ENCODE measurements at regions not wholly inside any gene's neighbourhood (a gene's known extent, or its start where the extent isn't known, plus 50 kb on each side); places are given as distances from the start of the nearest gene placed in this dataset.

DNA sequence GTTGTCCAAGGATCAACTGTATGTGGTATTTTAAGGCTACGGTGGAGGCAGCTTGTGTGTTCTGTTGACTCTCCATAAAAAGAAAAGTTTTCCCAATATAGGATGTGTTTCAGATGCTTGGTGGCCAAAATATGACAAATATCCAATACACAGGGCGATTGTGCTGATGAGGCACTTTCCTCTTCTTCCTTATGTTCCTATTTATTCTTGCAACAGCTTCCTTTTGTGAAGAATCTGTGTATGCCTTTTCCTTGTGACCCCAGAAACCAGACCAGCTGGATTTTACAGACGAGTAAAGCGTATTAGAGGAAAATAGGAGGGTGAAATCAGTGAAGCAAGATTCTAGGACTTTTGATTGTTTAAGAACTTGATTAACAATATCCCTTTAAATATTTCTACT is 452.0 kb downstream of the DMAC1 start:
- POLR2A ChIA-PET: no interaction called here
- TF ChIP-seq ZSCAN23 (tag by site-specific recombination; IDR thresholded peaks at IDR 0.05): no peak
- TF ChIP-seq ZNF830 (tag by site-specific recombination; IDR thresholded peaks at IDR 0.05; ENCODE audit: low read depth): no peak
- no peak for TF ChIP-seq ZNF692 (tag by site-specific recombination; IDR thresholded peaks at IDR 0.05)
- TF ChIP-seq, protein P1, sequence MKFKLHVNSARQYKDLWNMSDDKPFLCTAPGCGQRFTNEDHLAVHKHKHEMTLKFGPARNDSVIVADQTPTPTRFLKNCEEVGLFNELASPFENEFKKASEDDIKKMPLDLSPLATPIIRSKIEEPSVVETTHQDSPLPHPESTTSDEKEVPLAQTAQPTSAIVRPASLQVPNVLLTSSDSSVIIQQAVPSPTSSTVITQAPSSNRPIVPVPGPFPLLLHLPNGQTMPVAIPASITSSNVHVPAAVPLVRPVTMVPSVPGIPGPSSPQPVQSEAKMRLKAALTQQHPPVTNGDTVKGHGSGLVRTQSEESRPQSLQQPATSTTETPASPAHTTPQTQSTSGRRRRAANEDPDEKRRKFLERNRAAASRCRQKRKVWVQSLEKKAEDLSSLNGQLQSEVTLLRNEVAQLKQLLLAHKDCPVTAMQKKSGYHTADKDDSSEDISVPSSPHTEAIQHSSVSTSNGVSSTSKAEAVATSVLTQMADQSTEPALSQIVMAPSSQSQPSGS (tag by site-specific recombination; IDR thresholded peaks at IDR 0.05; ENCODE audit: low read depth): no peak
- TF ChIP-seq KLF17 (tag by site-specific recombination; IDR thresholded peaks at IDR 0.05): no peak
- TF ChIP-seq ZBTB7A (tag by site-specific recombination; IDR thresholded peaks at IDR 0.05; ENCODE audit: low read depth): no peak
- CTCF ChIA-PET: interaction anchor here (1.1 to 2.0 kb wide), 2 partner anchors 11 to 295 kb away, joined by 3 to 6 read pairs; no protein-coding TSS in a partner anchor

GRCh38 chr9:7346144-7346543 is 453.4 kb downstream of the DMAC1 start:
- no peaks in the 10 kb centered on the region for H3K36me3 ChIP-seq (ENCODE audit: control insufficient read depth in 2 of 2, insufficient read depth in 1 of 2, low read length in 2 of 2)
- H3K27ac ChIP-seq (ENCODE audit: extremely low read depth, low read depth, low read length): no peak overlapping the region
- ChIA-PET POLR2A (no interaction called here), CTCF (interaction anchor here (2.0 kb wide), 1 partner anchor 293 kb away, joined by 6 read pairs; no protein-coding TSS in a partner anchor)
- TF ChIP-seq KLF17 (tag by site-specific recombination; IDR thresholded peaks at IDR 0.05) (no peak), ZNF654 (tag by site-specific recombination; IDR thresholded peaks at IDR 0.05; ENCODE audit: low read depth) (no peak), ZXDB (tag by site-specific recombination; IDR thresholded peaks at IDR 0.05) (no peak), SP2 (tag by site-specific recombination; IDR thresholded peaks at IDR 0.05) (no peak), ZNF561 (tag by site-specific recombination; IDR thresholded peaks at IDR 0.05; ENCODE audit: borderline replicate concordance) (no peak), OSR2 (tag by site-specific recombination; IDR thresholded peaks at IDR 0.05) (no peak)
- TF ChIP-seq, protein P2, sequence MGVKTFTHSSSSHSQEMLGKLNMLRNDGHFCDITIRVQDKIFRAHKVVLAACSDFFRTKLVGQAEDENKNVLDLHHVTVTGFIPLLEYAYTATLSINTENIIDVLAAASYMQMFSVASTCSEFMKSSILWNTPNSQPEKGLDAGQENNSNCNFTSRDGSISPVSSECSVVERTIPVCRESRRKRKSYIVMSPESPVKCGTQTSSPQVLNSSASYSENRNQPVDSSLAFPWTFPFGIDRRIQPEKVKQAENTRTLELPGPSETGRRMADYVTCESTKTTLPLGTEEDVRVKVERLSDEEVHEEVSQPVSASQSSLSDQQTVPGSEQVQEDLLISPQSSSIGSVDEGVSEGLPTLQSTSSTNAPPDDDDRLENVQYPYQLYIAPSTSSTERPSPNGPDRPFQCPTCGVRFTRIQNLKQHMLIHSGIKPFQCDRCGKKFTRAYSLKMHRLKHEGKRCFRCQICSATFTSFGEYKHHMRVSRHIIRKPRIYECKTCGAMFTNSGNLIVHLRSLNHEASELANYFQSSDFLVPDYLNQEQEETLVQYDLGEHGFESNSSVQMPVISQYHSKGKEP (tag by site-specific recombination; IDR thresholded peaks at IDR 0.05): no peak
- no peaks in the 10 kb centered on the region for H3K4me1 ChIP-seq (ENCODE audit: control insufficient read depth, insufficient read depth, low read length)
- H3K9me3 ChIP-seq (ENCODE audit: control insufficient read depth, insufficient read depth, low read depth, low read length): no peaks in the 10 kb centered on the region
- H3K4me3 ChIP-seq (ENCODE audit: low read depth, low read length): no peak overlapping the region

More for the DNA sequence above, 452.0 kb downstream of the DMAC1 start:
- H3K36me3 ChIP-seq (ENCODE audit: control insufficient read depth in 2 of 2, insufficient read depth in 1 of 2, low read length in 2 of 2): no peaks in the 10 kb centered on the region
- H3K27ac ChIP-seq (ENCODE audit: extremely low read depth, low read depth, low read length): no peak overlapping the region
- no peaks in the 10 kb centered on the region for H3K4me1 ChIP-seq (ENCODE audit: control insufficient read depth, insufficient read depth, low read length)
- H3K4me3 ChIP-seq (ENCODE audit: low read depth, low read length): no peak overlapping the region
- H3K9me3 ChIP-seq (ENCODE audit: control insufficient read depth, insufficient read depth, low read depth, low read length): no peaks in the 10 kb centered on the region

GRCh38 chr9:7342736-7343135 is 456.8 kb downstream of the DMAC1 start:
- no peak overlapping the region for H3K4me3 ChIP-seq (ENCODE audit: low read depth, low read length)
- ChIA-PET CTCF (interaction anchor here (1.3 kb wide), 1 partner anchor 17 kb away, joined by 3 read pairs; no protein-coding TSS in a partner anchor), POLR2A (no interaction called here)
- H3K27ac ChIP-seq (ENCODE audit: extremely low read depth, low read depth, low read length): no peak overlapping the region
- no peaks in the 10 kb centered on the region for H3K4me1 ChIP-seq (ENCODE audit: control insufficient read depth, insufficient read depth, low read length)
- no peaks in the 10 kb centered on the region for H3K36me3 ChIP-seq (ENCODE audit: control insufficient read depth in 2 of 2, insufficient read depth in 1 of 2, low read length in 2 of 2)
- no peaks in the 10 kb centered on the region for H3K9me3 ChIP-seq (ENCODE audit: control insufficient read depth, insufficient read depth, low read depth, low read length)
- TF ChIP-seq ZNF184 (tag by site-specific recombination; IDR thresholded peaks at IDR 0.05) (no peak), ZNF555 (tag by site-specific recombination; conservative IDR thresholded peaks at IDR 0.05) (no peak), ZNF677 (tag by site-specific recombination; IDR thresholded peaks at IDR 0.05) (no peak), ZNF416 (tag by site-specific recombination; IDR thresholded peaks at IDR 0.05) (no peak), ZNF24 (tag by site-specific recombination; IDR thresholded peaks at IDR 0.05) (no peak), BCL11A (tag by site-specific recombination; IDR thresholded peaks at IDR 0.05; ENCODE audit: low read depth) (no peak), ZNF221 (tag by site-specific recombination; IDR thresholded peaks at IDR 0.05; ENCODE audit: borderline replicate concordance) (no peak), ZNF701 (tag by site-specific recombination; IDR thresholded peaks at IDR 0.05) (no peak), ZNF175 (tag by site-specific recombination; IDR thresholded peaks at IDR 0.05) (no peak), SCRT2 (tag by site-specific recombination; IDR thresholded peaks at IDR 0.05) (no peak), ZNF837 (tag by site-specific recombination; IDR thresholded peaks at IDR 0.05) (no peak), ZNF37A (tag by site-specific recombination; IDR thresholded peaks at IDR 0.05) (no peak)
- TF ChIP-seq, protein P3, sequence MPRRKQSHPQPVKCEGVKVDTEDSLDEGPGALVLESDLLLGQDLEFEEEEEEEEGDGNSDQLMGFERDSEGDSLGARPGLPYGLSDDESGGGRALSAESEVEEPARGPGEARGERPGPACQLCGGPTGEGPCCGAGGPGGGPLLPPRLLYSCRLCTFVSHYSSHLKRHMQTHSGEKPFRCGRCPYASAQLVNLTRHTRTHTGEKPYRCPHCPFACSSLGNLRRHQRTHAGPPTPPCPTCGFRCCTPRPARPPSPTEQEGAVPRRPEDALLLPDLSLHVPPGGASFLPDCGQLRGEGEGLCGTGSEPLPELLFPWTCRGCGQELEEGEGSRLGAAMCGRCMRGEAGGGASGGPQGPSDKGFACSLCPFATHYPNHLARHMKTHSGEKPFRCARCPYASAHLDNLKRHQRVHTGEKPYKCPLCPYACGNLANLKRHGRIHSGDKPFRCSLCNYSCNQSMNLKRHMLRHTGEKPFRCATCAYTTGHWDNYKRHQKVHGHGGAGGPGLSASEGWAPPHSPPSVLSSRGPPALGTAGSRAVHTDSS (tag by site-specific recombination; IDR thresholded peaks at IDR 0.05): no peak

Data from HEK293 (cell line).